GM21723 (cell line): ENCODE measurements at regions not wholly inside any gene's neighbourhood (a gene's known extent, or its start where the extent isn't known, plus 50 kb on each side); places are given as distances from the start of the nearest gene placed in this dataset.
"Not testable (repeated sequence)": the region's sequence is repeated elsewhere in the genome, so short reads cannot be mapped to it uniquely, and the experiment has no call there.

Source experiments
- ATAC-seq: cut with Tn5 transposase; IDR thresholded peaks from one replicate; pipeline ENCODE4 v1.9.1; 2021; ENCODE audit warnings: mild to moderate bottlenecking, moderate library complexity; ENCODE audit not compliant: unreplicated experiment

DNA sequence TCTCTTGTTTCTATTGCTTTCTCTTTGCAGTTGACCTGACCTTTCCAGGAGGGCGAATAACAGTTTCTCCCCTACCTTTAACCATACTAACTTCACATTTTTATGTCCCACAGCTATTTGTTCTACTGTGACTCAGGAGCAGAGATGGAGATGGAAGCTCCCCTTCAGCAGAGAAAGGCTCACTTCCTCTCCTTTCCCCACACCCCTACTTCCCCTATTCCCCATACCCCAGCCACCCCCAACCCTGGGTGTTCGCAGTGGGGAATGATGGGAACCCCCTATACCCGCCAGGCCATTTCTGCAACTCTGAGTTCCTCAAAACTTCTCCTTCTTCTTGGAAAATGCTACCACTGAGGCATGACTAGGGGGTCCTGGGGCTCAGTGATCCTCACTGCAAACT lies 285.4 kb upstream of the MGAT5 start:
- no peak for ATAC-seq

DNA sequence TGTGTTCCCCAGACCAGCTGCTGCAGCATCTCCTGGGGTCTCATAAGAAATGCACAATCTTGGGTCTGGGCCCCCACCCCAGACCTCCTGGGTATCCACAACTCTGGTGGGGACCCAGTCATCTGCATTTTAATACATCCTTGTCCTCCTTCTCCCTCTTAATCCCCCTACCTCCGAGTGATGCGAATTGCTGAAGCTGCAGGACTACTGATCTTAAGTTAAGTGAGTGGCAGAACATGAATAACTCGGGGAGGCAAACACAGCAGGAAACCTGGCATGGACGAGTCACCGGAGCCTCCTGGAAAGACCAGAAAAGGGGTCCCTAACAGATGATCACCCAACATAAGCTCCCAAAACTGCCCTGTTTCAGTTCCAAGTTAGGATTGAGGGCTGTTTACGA lies 283.2 kb upstream of the MGAT5 start:
- ATAC-seq, result no peak

DNA sequence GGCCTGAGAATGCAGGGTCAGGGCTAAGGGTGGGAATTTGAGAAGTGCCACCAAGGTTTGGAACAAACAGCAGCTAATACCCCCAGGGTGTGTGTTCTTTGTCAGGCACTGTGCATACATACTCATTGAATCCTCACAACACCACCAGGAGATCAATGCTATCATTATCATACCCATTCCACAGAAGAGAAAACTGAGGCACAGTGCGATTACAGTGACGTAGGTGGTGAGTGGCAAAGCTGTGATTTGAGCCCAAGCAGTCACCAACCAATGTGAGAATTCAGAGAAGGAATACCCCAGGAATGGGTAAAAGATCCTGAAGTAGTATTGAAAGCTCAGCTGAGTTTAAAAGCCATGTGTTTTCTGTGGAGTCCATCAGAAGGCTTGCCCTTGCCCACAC lies 281.6 kb upstream of the MGAT5 start:
- no peak for ATAC-seq

DNA sequence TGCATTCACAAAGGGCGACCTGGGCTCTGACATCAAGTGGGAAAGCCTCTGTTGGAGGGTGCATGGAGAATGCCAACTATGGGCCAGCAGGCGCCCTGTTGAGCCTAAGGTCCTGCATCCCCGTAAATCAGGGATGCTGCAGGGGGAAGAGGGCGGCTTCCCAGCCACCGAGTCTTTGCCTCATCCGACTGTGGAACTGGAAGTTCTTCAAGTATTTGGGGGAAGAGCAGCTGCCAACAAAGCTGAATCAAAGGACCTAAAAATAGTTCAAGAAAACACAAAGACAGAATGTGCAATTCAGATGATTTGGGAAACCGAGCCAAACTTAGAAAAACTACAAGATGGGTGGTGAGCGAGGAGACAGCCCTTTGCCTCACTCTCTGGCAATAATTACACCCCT lies 281.1 kb upstream of the MGAT5 start:
- no peak for ATAC-seq

- no peak for ATAC-seq
These were observed 279.5 kb upstream of the MGAT5 start for GRCh38 chr2:133974353-133974752.

DNA sequence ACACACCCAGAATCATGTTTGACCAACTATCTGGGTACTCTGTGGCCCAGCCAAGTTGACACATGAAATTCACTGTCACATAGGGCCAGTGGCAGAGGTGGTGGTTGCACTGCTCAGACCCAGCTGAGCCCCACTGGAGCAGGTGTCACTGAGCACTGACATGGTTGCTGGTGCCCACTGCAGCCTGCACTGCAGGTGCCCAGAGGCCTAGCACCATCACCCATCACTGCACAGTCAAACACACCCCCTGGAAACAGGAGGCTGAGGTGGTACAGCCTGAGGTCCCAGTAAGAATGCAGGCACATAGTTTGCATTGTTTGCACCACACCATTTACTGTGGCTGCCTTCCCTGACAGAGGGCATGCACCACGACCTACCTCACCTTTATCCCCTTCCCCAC lies 278.7 kb upstream of the MGAT5 start:
- ATAC-seq, result no peak

DNA sequence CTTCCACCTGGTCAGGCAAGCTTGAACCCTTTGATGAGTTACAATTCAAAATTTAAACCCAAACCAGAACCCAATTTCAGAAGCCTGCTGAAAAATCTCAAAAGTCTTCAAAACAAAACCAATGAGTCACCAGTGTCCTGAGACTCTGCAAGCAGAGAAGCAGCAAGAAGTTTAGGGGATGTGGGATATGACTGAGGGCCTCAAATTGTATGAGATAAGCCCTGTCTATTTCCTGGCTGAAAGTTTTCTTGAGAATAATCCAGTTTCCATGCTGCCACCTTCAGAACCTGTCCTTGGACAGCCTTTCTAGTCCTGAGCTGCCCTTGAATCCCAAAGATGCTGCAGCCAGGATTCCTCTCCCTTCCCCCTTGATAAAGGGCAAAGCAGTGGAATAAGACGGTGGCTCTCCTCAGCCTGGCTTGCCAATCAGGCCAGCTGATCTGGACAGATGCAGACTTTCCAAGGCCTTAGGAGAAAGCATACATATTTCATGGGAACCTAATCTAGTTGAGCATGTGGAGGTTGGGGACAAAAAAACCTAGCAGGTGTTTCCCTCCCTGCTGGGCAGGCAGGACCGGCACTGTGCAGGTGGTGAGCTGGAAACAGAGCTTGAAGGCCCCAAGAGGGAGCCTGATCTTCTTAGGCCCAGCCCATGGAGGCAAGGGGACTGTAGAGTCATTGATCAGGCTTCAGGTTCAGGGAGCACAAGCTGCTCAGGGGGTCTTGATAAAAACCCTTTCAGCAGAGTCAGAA lies 278.0 kb upstream of the MGAT5 start:
- no peak for ATAC-seq

- no peak for ATAC-seq
These were observed 277.2 kb upstream of the MGAT5 start for GRCh38 chr2:133976659-133977058.

DNA sequence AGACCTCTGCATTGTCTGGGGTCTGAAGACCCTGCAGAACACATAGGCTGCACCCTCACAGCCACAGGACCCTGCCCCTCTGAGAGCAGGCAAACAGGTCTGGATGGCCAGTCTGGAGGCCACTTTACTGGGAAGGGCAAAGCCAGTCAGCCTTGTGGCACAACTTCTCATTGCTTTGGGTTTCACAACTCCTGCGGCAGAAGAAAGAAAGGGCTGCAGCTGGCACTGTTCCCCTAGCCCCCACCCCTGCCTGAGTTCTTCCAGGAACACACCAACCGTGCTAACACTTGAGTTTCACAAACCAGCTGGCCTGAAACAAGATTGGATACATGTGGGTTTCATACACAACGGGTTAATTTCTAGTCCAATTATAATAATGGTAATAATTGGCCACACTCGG lies 276.5 kb upstream of the MGAT5 start:
- no peak for ATAC-seq

DNA sequence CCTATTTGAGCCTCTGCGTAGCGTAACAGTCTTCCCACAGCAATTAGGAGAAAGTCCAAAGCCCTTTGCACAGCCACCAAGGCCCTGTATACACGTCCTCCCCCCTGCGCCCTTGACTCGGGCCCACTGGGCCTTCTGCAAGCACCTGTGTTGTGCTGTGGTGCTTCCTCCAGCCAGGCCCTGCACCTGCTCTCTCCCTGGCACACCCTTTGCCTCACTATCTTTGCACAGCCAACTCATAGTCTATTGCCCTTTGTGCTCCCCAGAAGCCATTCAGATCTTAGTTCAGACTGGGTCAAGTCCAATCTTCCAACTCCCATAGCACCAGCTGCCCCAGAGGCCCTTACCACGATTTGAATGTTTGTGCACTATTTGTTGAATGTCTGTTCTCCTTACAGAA lies 271.6 kb upstream of the MGAT5 start:
- ATAC-seq, result no peak

- no peak for ATAC-seq
These were observed 268.3 kb upstream of the MGAT5 start for GRCh38 chr2:133985563-133985962.

DNA sequence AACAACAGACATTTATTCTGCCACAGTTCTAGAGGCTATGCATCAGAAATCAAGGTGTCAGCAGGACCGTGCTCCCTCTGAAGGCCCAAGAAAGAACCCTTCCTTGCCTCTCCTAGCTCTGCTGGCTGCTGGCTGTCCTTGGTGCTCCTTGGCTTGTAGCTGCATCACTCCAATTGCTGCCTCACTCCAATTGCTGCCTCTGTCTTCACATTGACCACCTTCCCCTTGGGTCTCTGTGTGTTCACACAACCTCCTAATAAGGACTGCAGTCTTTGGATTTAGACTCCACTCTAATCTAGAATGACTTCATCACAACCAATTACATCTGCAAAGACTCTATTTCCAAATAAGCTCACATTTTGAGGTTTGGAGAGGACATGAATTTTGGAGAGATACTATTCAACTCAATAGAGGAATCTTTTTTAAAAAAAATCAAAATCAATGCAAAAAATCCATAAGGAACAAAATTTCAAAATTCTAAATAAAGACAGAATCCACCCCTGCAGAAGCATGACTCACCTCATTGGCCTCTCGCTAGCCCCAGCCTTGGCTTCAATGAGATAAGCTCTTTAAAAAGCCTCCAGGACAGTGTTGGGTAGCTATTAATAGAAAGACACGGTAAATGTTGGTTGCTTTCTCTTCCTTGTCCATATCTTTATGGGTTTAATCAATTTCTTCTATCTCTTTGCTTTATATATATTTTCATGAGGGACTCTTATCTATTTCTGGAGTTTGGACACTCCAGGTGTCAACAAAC lies 267.6 kb upstream of the MGAT5 start:
- ATAC-seq, result no peak

DNA sequence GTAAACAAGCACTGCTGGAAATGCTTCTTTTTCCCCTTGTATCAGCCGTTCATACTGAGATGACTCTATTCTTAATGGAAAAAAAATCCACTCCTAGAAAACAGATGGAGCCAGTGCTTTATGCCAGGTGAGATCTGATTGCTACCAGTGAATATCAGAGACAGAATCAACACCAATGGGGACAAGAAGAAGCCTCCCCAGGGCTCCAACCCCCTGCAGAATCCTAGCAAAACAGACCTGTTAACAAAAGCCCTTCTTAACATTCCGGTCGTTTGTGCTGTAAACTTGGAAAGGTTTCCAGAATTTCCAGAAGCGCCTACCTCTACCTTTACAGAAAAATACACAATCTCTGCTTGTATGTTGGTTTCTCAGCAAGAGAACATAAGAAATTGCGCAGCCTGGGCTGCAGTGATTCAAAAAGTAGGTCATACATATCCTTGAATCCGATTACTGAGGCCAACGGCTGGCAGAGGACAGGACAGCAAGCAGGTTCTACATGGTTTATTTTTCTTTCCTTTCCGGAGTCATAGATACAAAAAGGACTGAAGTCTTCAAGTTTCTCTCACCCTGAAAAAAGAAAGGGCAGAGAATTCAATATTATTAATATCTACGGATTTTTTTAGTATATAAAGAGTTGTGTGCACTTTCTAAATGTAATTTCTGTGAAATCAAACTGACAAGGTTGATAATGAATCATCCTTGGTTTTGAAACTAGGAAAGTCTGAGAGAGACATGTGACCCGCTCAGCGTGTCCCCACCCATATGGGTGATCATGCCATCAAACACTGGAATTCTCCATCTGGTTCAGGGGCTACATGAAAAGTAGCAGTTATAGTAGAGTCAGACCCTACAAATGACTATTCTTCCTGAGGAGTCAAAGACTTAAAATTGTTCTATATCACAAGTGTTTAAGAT lies 266.7 kb upstream of the MGAT5 start:
- ATAC-seq, result no peak

- no peak for ATAC-seq
These were observed 265.5 kb upstream of the MGAT5 start for GRCh38 chr2:133988316-133988891.

GRCh38 chr2:133991606-133992168 lies 262.2 kb upstream of the MGAT5 start:
- no peak for ATAC-seq

GRCh38 chr2:133992454-133992853 lies 261.4 kb upstream of the MGAT5 start:
- ATAC-seq, result no peak

- ATAC-seq, result no peak
These were observed 260.7 kb upstream of the MGAT5 start for GRCh38 chr2:133993160-133993559.

GRCh38 chr2:133998726-133999125 lies 255.1 kb upstream of the MGAT5 start:
- ATAC-seq, result not testable (repeated sequence)

GRCh38 chr2:134002391-134002790 lies 251.5 kb upstream of the MGAT5 start:
- no peak for ATAC-seq

DNA sequence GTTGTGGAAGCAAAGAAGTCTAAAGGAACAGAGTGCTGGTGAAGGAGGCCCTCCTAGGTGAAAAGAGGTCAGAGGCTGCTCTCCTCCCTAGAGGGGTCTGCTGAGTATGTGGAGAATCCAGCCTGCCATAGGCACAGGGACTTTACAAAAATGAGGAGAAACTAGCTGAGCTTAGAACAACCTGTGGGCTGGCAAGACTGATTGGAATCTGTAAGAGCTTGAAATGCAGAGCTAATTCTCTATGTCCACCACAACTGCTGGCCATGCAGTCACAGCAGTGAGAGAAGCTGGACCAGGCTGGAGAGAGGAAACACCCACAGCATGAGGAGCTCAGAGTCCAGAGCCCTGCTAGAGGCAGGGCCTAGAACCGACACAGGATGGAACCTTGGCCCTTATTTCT lies 251.0 kb upstream of the MGAT5 start:
- ATAC-seq, result no peak

DNA sequence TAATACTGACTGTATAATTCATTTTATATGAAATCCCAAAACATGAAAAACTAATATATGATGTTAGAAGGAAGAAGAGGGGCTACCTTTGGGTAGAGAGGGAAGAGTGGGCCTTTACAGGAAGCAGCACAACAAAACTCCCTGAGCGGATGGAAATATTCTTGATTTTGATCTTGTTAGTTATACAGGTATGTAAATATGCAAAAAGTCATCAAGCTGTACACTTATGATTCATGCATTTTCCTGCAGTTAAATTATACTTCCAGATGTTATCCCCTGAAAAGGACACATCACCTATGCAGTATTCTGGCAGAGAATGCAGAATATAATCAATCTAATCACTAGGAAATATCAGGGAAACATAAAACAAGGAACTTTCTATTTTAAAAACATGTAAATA lies 249.4 kb upstream of the MGAT5 start:
- no peak for ATAC-seq
